Upper lobe of left lung (tissue), 6 donors: ENCODE measurements at regions not wholly inside any gene's neighbourhood (a gene's known extent, or its start where the extent isn't known, plus 50 kb on each side); places are given as distances from the start of the nearest gene placed in this dataset.

Source experiments
- ATAC-seq, 2 donors: fragments of 200-7000 bp; cut with Tn5 transposase; one replicate each; pipeline ENCODE4 v1.9.1; 2022; ENCODE audit warnings: mild to moderate bottlenecking in 2 of 2, moderate library complexity in 2 of 2; ENCODE audit not compliant: low FRiP score in 2 of 2
- DNase-seq, 2 donors: peaks; one replicate each; pipeline ENCODE4 v3.0.0-alpha.2; 2019 to 2020
- H3K27ac ChIP-seq, 4 donors: fragments of 200-600 bp; sonication (generic); one replicate each; pipeline ENCODE4 v1.5.1; 2016 to 2019
- H3K27me3 ChIP-seq, 4 donors: fragments of 200-600 bp; sonication (generic); one replicate each; pipeline ENCODE4 v1.5.1; 2017 to 2019
- H3K36me3 ChIP-seq, 4 donors: fragments of 200-600 bp; sonication (generic); one replicate each; pipeline ENCODE4 v1.5.1; 2016 to 2019
- H3K4me1 ChIP-seq, 4 donors: fragments of 200-600 bp; sonication (generic); one replicate each; pipeline ENCODE4 v1.5.1; 2018 to 2019
- H3K4me3 ChIP-seq, 4 donors: fragments of 200-600 bp; sonication (generic); one replicate each; pipeline ENCODE4 v1.5.1; 2017 to 2019; ENCODE audit warnings: mild to moderate bottlenecking in 2 of 4, moderate library complexity in 1 of 4
- H3K9me3 ChIP-seq, 4 donors: fragments of 200-600 bp; sonication (generic); one replicate each; pipeline ENCODE4 v1.5.1; 2018 to 2019
- EP300 ChIP-seq, 4 donors: sonication (generic); formaldehyde crosslinking; IDR thresholded peaks; one replicate each; pipeline ENCODE4 v1.5.1; 2017; ENCODE audit warnings: antibody characterized with exemption in 4 of 4, control low read depth in 2 of 4
- POLR2A ChIP-seq, 4 donors: fragments of 450-650 bp; IDR thresholded peaks; one replicate each; pipeline ENCODE4 v1.5.1; 2016 to 2017; ENCODE audit warnings: antibody characterized with exemption in 4 of 4, mild to moderate bottlenecking in 2 of 4
- POLR2AphosphoS5 ChIP-seq, 2 donors: sonication (generic); formaldehyde crosslinking; IDR thresholded peaks; one replicate each; pipeline ENCODE4 v1.5.1; 2017; ENCODE audit warnings: antibody characterized with exemption in 2 of 2
- WGBS, 2 donors: methylation state at CpG; one replicate each; pipeline ENCODE4 v1.1.5; 2017 to 2018; 5-methylcytosine and 5-hydroxymethylcytosine counted together
- TF ChIP-seq, protein P1 (sequence below), 6 experiments: fragments of 450-650 bp in 4 of 6; fragments of 200-600 bp in 2 of 6; sonication (generic) in 2 of 6; IDR thresholded peaks; one replicate each; pipeline ENCODE4 v1.5.1; 2016 to 2019; ENCODE audit warnings: antibody characterized with exemption in 6 of 6
- donor health status: DM: no; HTN: no; CAD: no; lungs with moderate emphysema.
- donor health status: DM: no; HTN: yes; CAD: no; lungs with severe emphysema.

DNA sequence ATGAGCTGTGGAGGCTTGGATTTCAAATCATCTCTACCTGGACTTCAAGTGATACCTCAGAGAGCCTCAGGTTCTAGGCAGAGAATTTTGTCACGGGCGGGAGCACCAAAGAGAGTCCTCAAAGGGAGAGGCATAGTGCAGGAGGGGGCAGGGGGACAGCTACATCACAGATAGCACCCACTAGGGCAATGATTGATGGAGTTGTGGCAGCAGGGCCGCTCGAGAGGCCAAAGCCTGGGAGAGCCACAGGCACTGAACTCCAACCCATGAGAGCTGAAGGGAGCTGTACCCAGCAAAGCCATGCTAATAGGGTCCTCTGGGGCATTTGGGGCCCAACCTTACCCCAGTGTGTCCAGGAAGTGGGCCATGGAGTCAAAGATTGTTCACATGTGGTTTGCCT, 232.0 kb upstream of the PCDH15 start:
- 83 to 91% methylated on average over 4 of the region's 4 CpGs for WGBS, 2 donors
- TF ChIP-seq EP300 (IDR thresholded peaks at IDR 0.05), result no peak
- TF ChIP-seq, protein P1, sequence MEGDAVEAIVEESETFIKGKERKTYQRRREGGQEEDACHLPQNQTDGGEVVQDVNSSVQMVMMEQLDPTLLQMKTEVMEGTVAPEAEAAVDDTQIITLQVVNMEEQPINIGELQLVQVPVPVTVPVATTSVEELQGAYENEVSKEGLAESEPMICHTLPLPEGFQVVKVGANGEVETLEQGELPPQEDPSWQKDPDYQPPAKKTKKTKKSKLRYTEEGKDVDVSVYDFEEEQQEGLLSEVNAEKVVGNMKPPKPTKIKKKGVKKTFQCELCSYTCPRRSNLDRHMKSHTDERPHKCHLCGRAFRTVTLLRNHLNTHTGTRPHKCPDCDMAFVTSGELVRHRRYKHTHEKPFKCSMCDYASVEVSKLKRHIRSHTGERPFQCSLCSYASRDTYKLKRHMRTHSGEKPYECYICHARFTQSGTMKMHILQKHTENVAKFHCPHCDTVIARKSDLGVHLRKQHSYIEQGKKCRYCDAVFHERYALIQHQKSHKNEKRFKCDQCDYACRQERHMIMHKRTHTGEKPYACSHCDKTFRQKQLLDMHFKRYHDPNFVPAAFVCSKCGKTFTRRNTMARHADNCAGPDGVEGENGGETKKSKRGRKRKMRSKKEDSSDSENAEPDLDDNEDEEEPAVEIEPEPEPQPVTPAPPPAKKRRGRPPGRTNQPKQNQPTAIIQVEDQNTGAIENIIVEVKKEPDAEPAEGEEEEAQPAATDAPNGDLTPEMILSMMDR (IDR thresholded peaks at IDR 0.05), result no peak
- TF ChIP-seq POLR2A (IDR thresholded peaks at IDR 0.05), result no peak
- TF ChIP-seq POLR2AphosphoS5 (IDR thresholded peaks at IDR 0.05), result no peak
- no peaks in the 10 kb centered on the region for H3K9me3 ChIP-seq

GRCh38 chr10:55024713-55025112, 223.7 kb upstream of the PCDH15 start:
- H3K4me1 ChIP-seq, result no peaks in the 10 kb centered on the region
- no peaks in the 10 kb centered on the region for H3K36me3 ChIP-seq
- no peaks in the 10 kb centered on the region for H3K9me3 ChIP-seq
- no peak for ATAC-seq
- no peaks in the 10 kb centered on the region for H3K27me3 ChIP-seq
- H3K27ac ChIP-seq, result no peak overlapping the region
- 0% methylated on average over 1 of the region's 1 CpG for WGBS, 2 donors
- no peak for DNase-seq
- TF ChIP-seq, protein P1 (IDR thresholded peaks at IDR 0.05), result no peak
- TF ChIP-seq POLR2A (IDR thresholded peaks at IDR 0.05) (no peak), EP300 (IDR thresholded peaks at IDR 0.05) (no peak), POLR2AphosphoS5 (IDR thresholded peaks at IDR 0.05) (no peak)
- no peak overlapping the region for H3K4me3 ChIP-seq

More for the DNA sequence above, 232.0 kb upstream of the PCDH15 start:
- Histone ChIP-seq H3K4me3 (no peak overlapping the region), H3K36me3 (no peaks in the 10 kb centered on the region), H3K27ac (no peak overlapping the region), H3K27me3 (no peaks in the 10 kb centered on the region), H3K4me1 (no peaks in the 10 kb centered on the region)
- DNase-seq (no peak), ATAC-seq (no peak)

DNA sequence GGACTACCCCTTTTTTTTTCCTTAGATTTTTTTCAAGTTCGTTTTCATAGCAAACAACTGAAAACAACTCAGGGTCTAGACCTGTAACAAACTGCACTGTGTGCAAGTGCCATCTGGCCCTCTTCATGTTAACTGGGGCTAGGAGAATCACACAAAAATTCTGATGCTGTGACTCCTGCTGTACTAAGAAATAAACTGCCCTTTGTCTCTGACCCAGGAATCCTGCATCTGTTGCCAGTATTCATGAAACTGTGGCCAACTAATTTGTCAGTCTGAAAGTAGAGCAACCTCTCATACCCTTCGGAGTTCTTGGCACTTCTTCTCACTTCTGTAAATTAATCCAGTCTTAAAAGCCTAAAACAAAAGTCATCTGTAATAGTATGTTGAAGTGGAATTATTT, 218.4 kb upstream of the PCDH15 start:
- WGBS, 2 donors, result 29 to 42% methylated on average over 2 of the region's 2 CpGs
- H3K27me3 ChIP-seq, result no peaks in the 10 kb centered on the region
- no peaks in the 10 kb centered on the region for H3K9me3 ChIP-seq
- ATAC-seq, result no peak
- no peak overlapping the region for H3K4me3 ChIP-seq
- H3K27ac ChIP-seq, result no peak overlapping the region
- no peaks in the 10 kb centered on the region for H3K4me1 ChIP-seq
- TF ChIP-seq POLR2AphosphoS5 (IDR thresholded peaks at IDR 0.05) (no peak), POLR2A (IDR thresholded peaks at IDR 0.05) (no peak), EP300 (IDR thresholded peaks at IDR 0.05) (no peak)
- TF ChIP-seq, protein P1 (IDR thresholded peaks at IDR 0.05), result no peak
- no peaks in the 10 kb centered on the region for H3K36me3 ChIP-seq
- no peak for DNase-seq

GRCh38 chr10:55013318-55013717, 212.3 kb upstream of the PCDH15 start:
- no peak for DNase-seq
- no peak for ATAC-seq

GRCh38 chr10:55002420-55002819, 201.4 kb upstream of the PCDH15 start:
- Histone ChIP-seq H3K36me3 (no peaks in the 10 kb centered on the region), H3K9me3 (no peaks in the 10 kb centered on the region), H3K4me3 (no peak overlapping the region), H3K27me3 (no peaks in the 10 kb centered on the region), H3K4me1 (no peaks in the 10 kb centered on the region), H3K27ac (no peak overlapping the region)
- ATAC-seq (no peak), DNase-seq (no peak)
- TF ChIP-seq EP300 (IDR thresholded peaks at IDR 0.05), result no peak
- no peak for TF ChIP-seq POLR2AphosphoS5 (IDR thresholded peaks at IDR 0.05)
- TF ChIP-seq, protein P1 (IDR thresholded peaks at IDR 0.05), result no peak
- TF ChIP-seq POLR2A (IDR thresholded peaks at IDR 0.05), result no peak

More at GRCh38 chr10:55013318-55013717, 212.3 kb upstream of the PCDH15 start:
- Histone ChIP-seq H3K27me3 (no peaks in the 10 kb centered on the region), H3K36me3 (no peaks in the 10 kb centered on the region), H3K9me3 (no peaks in the 10 kb centered on the region), H3K4me3 (no peak overlapping the region), H3K27ac (no peak overlapping the region), H3K4me1 (no peaks in the 10 kb centered on the region)
- TF ChIP-seq POLR2AphosphoS5 (IDR thresholded peaks at IDR 0.05), result no peak
- TF ChIP-seq, protein P1 (IDR thresholded peaks at IDR 0.05), result no peak
- no peak for TF ChIP-seq POLR2A (IDR thresholded peaks at IDR 0.05)
- no peak for TF ChIP-seq EP300 (IDR thresholded peaks at IDR 0.05)
